IMR-90 (cell line): ENCODE measurements at regions not wholly inside any gene's neighbourhood (a gene's known extent, or its start where the extent isn't known, plus 50 kb on each side); places are given as distances from the start of the nearest gene placed in this dataset.
A peak's percentile ranks its signal among the peaks of the same experiment; 100 is the strongest.

Experiments used
- BHLHE40 ChIP-seq: fragments of 150-350 bp; IDR thresholded peaks from 2 replicates; pipeline ENCODE4 v1.6.1; 2016; ENCODE audit warnings: mild to moderate bottlenecking, low read depth, low read length
- CEBPB ChIP-seq: IDR thresholded peaks from 2 replicates; pipeline ENCODE4 v1.6.1; 2012; ENCODE audit warnings: low read depth, low read length, improper control_type of control experiment
- CTCF ChIP-seq: conservative IDR thresholded peaks from 2 replicates; pipeline ENCODE4 v1.5.1; 2012; ENCODE audit warnings: mild to moderate bottlenecking, low read depth, low read length, improper control_type of control experiment
- POLR2A ChIP-seq: IDR thresholded peaks from 2 replicates; pipeline ENCODE4 v1.6.1; 2012; ENCODE audit warnings: mild to moderate bottlenecking, low read depth, low read length
- RAD21 ChIP-seq: IDR thresholded peaks from 2 replicates; pipeline ENCODE4 v1.6.1; 2012; ENCODE audit warnings: low read length, improper control_type of control experiment
- RCOR1 ChIP-seq: IDR thresholded peaks from 2 replicates; pipeline ENCODE4 v1.6.1; 2012; ENCODE audit warnings: mild to moderate bottlenecking, low read length, improper control_type of control experiment; ENCODE audit not compliant: insufficient replicate concordance
- RFX5 ChIP-seq: IDR thresholded peaks from 2 replicates; pipeline ENCODE4 v1.8.0; 2012; ENCODE audit warnings: low read depth, mild to moderate bottlenecking, low read length, moderate library complexity
- TF ChIP-seq, protein P1 (sequence below): fragments of 150-350 bp; IDR thresholded peaks from 2 replicates; pipeline ENCODE4 v1.6.1; 2017; ENCODE audit warnings: mild to moderate bottlenecking, antibody characterized with exemption, low read length, low read depth

GRCh38 chr1:184854496-184855140 is 100.0 kb upstream of the EDEM3 start:
- TF ChIP-seq POLR2A (no peak), CTCF (no peak), CEBPB (peak; percentile 49; the same call in 1 of the 2 replicates), BHLHE40 (no peak), RCOR1 (no peak), RFX5 (no peak), RAD21 (no peak)
- TF ChIP-seq, protein P1, sequence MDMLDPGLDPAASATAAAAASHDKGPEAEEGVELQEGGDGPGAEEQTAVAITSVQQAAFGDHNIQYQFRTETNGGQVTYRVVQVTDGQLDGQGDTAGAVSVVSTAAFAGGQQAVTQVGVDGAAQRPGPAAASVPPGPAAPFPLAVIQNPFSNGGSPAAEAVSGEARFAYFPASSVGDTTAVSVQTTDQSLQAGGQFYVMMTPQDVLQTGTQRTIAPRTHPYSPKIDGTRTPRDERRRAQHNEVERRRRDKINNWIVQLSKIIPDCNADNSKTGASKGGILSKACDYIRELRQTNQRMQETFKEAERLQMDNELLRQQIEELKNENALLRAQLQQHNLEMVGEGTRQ: no peak
